GM10248 (cell line): ENCODE measurements at regions not wholly inside any gene's neighbourhood (a gene's known extent, or its start where the extent isn't known, plus 50 kb on each side); places are given as distances from the start of the nearest gene placed in this dataset.
"Not testable (repeated sequence)": the region's sequence is repeated elsewhere in the genome, so short reads cannot be mapped to it uniquely, and the experiment has no call there.

Experiments used
- CTCF ChIA-PET: fragments of 300-600 bp; sonication (Branson Sonifier 250); formaldehyde crosslinking; extraction: SDS; loops from one replicate; lab custom pipeline; 2021; ENCODE audit warnings: antibody characterized with exemption; lab: Yijun Ruan, JAX
- POLR2A ChIA-PET: fragments of 350-650 bp; sonication (Branson Sonifier 250); formaldehyde crosslinking; extraction: SDS; loops from one replicate; lab custom pipeline; 2020; ENCODE audit warnings: antibody characterized with exemption; lab: Yijun Ruan, JAX
- DNase-seq: peaks from one replicate; pipeline ENCODE4 v3.0.0; 2012; ENCODE audit errors: extremely low spot score

DNA sequence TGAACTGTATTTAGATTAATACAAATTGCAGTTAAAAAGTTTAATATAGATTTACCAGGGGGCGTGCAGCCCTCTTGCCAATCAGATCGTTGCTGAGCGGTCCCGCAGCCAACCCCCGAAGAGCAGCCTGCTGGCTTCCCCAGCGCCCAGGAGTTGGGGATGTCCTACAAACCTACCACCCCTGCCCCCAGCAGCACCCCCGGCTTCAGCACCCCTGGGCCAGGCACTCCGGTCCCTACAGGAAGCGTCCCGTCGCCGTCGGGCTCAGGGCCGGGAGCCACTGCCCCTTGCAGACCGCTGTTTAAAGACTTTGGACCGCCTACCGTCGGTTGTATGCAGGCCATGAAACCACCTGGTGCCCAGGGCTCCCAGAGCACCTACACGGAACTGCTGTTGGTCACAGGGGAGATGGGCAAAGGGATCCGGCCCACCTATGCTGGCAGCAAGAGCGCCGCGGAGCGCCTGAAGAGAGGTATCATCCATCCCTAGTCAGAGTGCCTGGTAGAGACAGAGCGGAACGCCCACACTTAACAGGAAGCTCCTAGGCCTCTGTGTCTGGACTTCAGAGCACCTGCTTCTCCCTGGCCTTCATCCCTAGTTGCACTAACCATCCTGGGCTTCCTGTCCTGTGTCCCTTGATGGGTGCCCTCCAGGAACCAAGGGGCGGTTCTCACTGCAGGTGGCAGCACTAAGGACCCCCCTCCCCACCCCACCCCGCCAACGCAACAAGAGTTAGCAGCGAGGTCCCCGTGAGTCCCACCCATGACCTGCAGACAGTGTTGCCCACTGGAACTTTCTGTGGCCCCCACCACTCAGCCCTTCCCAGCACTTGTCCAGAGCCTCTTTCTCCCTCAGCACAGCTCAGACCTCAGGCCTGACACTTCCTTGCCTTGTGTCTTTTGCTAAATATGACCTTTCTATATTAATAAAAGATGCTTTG lies 91.5 kb upstream of the ZNG1F start:
- CTCF ChIA-PET, DNase-seq: not testable (repeated sequence)

DNA sequence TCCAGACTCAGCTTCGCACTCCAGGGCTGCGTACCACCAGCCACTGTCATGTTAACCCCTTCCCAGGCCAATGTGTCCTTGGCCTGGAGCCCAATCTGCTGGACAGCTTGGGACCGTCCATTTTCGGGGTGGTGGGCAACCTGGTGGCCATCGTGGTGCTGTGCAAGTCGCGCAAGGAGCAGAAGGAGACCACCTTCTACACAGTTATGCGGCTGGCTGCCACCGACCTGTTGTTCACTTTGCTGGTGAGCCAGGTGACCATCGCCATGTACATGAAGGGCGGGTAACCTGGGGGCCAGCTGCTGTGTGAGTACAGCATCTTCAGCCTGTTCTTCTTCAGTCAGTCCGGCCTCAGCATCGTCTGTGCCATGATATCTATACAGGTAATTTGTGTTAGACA lies 90.3 kb upstream of the ZNG1F start:
- DNase-seq, CTCF ChIA-PET, POLR2A ChIA-PET: not testable (repeated sequence)

More for the DNA sequence above, 91.5 kb upstream of the ZNG1F start:
- POLR2A ChIA-PET = not testable (repeated sequence)

DNA sequence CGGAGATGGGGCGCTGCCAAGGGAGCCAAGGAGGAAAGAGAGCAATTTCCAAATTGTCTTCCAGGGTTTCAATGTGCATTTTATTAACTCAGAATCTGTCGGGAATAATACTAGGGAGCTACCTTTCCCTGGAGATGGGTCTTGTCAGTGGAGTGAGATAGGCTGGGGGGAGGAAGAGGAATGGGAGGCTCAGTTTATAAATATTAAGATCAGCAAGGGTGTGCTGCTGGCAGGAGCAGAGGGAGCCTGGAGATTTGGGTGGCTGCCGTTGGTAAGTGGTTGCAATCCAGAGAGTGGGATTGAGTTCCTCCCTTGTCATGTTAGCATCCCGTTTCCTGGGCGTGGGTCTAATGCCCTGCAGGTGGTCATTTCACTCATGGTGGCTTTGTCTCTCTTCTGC lies 89.9 kb upstream of the ZNG1F start:
- POLR2A ChIA-PET, DNase-seq, CTCF ChIA-PET: not testable (repeated sequence)

DNA sequence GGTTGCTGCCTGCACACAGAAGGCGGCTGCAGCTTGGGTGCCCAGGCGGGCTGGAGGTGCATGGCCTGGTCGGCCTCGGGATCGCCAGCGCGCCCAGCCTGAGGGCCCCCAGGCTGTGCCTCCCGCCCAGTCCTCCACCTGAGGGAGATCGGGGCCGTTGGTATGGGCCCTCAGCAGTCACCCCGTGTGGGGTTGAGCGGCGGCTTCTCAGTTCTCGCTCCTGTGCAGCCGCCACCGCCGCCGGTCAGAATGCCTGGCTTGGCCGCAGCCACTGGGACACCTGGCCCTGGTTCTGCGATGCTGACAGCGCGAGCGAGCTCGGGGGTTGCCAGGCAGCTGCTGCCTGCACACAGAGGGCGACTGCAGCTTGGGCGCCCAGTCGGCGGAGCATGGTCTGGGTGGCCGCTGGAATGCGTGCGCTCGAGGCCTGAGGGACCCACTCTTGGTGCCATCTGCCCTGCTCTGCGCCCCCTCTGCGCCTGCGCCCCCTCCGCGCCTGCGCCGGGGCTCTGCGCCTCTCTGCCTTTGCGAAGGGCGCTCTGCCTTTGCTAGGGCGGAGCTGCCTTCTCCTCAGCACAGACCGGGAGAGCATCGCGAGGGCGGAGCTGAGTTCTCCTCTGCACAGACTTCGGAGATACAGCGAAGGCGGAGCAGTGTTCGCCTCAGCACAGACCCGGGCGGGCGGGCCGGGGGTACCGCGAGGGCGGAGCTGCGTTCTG lies 84.6 kb upstream of the ZNG1F start:
- POLR2A ChIA-PET, CTCF ChIA-PET: not testable (repeated sequence)
- peak; percentile 50 for DNase-seq

DNA sequence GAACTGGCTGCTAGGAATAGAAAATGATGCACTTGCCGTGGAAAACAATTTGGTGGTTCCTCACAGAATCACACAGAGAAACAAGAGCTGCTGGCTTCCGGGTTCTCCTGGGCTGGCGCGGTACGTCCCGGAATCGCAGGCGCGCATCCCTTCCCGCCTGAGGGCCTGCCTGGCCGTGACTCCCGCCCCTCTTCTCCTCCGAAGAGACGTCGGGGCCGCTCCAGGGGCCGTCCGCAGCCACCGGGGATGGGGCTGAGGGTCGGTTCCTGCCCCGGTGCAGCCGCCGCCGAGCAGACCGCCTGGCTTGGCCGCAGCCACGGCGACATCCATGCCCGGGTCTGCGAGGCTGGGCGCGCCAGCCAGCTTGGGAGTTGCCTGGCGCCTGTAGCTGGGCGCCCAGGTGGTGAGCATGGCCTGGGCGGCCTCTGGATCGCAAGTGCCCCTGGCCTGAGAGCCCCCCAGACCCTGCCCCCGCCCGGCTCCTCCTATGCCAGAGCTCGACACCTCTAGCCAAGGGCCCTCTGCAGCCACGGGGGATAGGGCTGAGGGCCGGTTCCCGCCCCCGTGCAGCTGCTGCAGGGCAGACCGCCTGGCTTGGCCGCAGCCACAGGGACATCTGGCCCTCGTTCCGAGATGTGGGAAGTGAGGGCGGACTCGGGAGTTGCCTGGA lies 83.9 kb upstream of the ZNG1F start:
- POLR2A ChIA-PET, DNase-seq, CTCF ChIA-PET: not testable (repeated sequence)

DNA sequence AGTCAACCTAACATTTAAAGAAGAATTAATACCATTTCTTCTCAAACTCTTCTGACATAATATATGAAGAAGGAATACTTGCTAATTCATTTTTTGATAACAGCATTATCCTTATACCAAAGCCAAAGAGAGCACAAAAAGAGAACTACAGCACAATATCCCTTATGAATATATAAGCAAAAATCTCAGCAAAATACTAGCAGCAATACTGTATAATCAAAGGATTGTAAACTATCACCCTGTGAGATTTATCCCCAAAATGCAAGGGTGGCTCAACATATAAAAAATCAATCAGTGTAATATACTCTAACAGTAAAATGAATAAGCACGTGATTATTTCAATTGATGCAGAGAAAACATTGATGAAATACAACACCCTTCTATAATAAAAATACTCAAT lies 81.9 kb upstream of the ZNG1F start:
- DNase-seq, POLR2A ChIA-PET, CTCF ChIA-PET: not testable (repeated sequence)

DNA sequence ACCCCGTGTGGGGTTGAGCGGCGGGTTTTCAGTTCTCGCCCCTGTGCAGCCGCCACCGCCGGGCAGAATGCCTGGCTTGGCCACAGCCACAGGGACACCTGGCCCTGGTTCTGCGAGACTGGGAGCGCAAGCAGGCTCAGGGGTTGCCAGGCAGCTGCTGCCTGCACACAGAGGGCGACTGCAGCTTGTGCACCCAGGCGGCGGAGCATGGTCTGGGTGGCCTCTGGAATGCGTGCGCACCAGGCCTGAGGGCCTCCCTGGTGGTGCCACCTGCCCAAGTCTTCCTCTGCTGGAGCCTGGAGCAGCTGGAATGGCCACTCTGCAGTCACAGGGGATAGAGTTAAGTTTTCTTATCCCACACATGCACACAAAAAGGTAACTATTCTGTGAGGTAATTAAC lies 80.4 kb upstream of the ZNG1F start:
- DNase-seq = not testable (repeated sequence)

DNA sequence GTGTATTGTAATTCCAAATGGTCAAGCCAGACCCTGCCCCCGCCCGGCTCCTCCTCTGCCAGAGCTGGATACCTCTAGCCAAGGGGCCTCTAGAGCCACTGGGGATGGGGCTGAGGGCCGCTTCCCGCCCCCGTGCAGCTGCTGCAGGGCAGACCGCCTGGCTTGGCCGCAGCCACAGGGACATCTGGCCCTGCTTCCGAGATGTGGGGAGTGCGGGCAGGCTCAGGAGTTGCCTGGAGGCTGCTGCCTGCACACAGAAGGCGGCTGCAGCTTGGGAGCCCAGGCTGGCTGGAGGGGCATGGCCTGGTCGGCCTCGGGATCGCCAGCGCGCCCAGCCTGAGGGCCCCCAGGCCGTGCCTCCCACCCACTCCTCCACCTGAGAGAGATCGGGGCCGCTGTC lies 79.9 kb upstream of the ZNG1F start:
- CTCF ChIA-PET, DNase-seq, POLR2A ChIA-PET: not testable (repeated sequence)

More for the DNA sequence above, 80.4 kb upstream of the ZNG1F start:
- CTCF ChIA-PET, POLR2A ChIA-PET: not testable (repeated sequence)

DNA sequence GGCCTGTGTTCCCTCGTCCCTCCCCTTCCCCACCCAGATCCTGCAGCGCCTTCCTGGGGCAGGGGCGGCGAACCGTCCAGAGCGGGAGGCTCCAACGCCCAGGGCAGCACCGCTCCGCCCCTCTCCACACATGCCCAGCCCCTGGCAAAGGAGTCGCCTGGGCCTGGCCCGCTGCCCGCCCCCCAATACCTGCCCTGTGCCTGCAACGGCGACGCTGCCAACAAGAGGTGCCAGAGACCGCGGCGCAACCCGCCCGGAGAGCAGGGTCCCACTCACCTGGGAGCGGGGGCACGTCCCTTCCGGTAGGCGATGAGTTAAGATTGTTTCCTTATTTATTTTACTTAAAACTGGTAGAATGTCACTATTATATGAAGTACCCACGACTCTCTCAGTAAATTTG lies 77.5 kb upstream of the ZNG1F start:
- DNase-seq, POLR2A ChIA-PET, CTCF ChIA-PET: not testable (repeated sequence)

DNA sequence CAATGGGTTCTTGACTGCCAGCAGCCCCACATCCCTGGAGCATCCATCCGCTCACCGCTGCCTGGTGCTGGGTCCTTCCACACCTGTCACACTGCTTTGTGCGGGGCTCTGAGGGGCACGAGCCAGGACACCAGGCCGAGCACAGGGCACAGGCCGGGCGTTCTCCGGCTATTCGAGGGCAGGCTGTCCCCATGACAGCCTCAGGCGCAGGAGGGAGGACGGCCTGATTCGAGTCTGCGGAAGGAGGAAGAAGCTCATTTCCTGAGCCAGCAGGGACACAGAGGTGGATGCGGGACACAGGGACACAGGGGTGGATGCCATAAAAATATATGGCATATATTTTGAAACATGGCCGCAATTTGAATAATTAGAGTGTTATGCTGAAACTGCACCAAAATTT lies 76.9 kb upstream of the ZNG1F start:
- CTCF ChIA-PET, POLR2A ChIA-PET, DNase-seq: not testable (repeated sequence)

DNA sequence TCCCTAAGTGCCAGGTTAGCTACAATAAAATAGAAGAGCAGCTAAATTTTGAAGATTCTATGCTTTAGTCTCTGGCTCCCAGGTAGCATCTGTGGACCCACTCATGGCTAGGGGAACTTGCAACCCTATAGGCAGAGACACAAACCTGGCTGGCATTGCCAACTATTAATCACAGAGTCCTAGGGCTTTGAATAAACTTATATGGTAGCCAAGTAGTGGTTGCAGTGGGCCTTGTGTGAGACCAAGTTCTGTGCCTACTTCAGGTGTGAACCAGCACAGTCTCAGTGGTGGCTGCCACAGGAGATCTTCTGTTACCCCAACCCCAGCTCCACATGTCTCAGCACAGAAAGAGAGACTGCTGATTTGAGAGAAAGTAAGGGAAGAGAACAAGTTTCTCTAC lies 62.9 kb upstream of the ZNG1F start:
- CTCF ChIA-PET, DNase-seq, POLR2A ChIA-PET: not testable (repeated sequence)

DNA sequence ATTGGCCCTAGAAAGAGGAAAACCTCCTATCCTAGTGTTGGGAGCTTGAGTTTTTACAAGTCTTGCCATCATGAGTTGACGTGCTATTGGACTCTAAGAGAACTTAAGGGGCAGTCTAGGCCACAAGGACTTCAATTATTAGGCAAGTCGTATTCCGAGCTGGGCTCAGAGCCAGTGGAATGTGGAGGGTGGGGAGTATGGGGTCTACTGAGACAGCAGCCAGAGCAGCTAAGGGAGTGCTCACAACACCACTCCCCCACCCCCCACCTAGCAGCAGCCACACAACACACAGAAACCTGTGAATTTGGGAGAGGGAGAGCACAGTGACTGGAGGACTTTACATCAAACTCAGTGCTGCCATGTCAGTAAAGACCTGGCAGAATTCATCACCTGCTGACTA lies 62.0 kb upstream of the ZNG1F start:
- CTCF ChIA-PET, DNase-seq, POLR2A ChIA-PET: not testable (repeated sequence)

DNA sequence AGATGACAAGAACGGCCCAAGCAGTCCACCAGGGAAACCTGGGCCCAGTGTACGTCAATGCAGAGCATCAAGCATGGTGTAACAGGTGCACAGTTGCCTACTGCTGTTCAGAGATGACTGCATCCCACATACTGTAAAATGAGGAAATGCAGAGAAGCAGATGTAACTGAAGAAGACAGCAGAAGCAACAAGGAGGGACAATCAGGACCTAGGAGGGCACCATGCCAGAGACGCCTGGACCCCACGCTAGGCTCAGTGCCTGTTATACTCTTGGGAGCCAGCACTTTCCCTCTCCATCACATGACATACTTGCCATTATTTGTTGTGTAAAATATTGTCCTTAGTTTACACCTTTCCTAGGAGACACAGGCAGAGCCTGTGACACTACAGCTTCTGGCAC lies 57.6 kb upstream of the ZNG1F start:
- DNase-seq, CTCF ChIA-PET, POLR2A ChIA-PET: not testable (repeated sequence)
